CD14-positive monocyte (primary cell): ENCODE measurements at regions not wholly inside any gene's neighbourhood (a gene's known extent, or its start where the extent isn't known, plus 50 kb on each side); places are given as distances from the start of the nearest gene placed in this dataset.

Source experiments
- DNase-seq, 3 donors: peaks; one replicate each; pipeline ENCODE4 v3.0.0-alpha.2; 2011 to 2022
- H2AFZ ChIP-seq: 2 replicates; pipeline ENCODE4 v1.6.0; 2012; ENCODE audit warnings: mild to moderate bottlenecking, low read depth, low read length, inconsistent platforms; ENCODE audit not compliant: insufficient read depth, poor library complexity, severe bottlenecking
- H3K27ac ChIP-seq, 2 donors: 1 replicate in 1 of 2; 2 replicates in 1 of 2; pipeline ENCODE4 v1.5.1; 2012 to 2013; ENCODE audit warnings: low read length in 2 of 2, control low read depth in 1 of 2, inconsistent platforms in 1 of 2, low read depth in 1 of 2, mild to moderate bottlenecking in 1 of 2
- H3K27me3 ChIP-seq, 2 donors: one replicate each; pipeline versions ENCODE4 v1.6.0 to v1.6.1; 2011 to 2013; ENCODE audit warnings: low read length in 2 of 2; ENCODE audit not compliant: control insufficient read depth in 2 of 2, insufficient read depth in 2 of 2
- H3K36me3 ChIP-seq, 2 donors: replicated peaks in 1 of 2; 1 replicate in 1 of 2; 2 replicates in 1 of 2; pipeline versions ENCODE4 v1.5.1 to v1.6.1; 2012 to 2013; ENCODE audit warnings: low read length in 2 of 2, control low read depth in 1 of 2, inconsistent platforms in 1 of 2, mild to moderate bottlenecking in 1 of 2; ENCODE audit not compliant: insufficient read depth in 2 of 2, control insufficient read depth in 1 of 2
- H3K4me1 ChIP-seq, 2 donors: 1 replicate in 1 of 2; 2 replicates in 1 of 2; pipeline versions ENCODE4 v1.5.1 to v1.6.1; 2012 to 2013; ENCODE audit warnings: low read length in 2 of 2, control low read depth in 1 of 2, inconsistent platforms in 1 of 2, mild to moderate bottlenecking in 1 of 2, moderate library complexity in 1 of 2; ENCODE audit not compliant: insufficient read depth in 2 of 2, control insufficient read depth in 1 of 2
- H3K4me2 ChIP-seq: replicated peaks from 2 replicates; pipeline ENCODE3; 2012; ENCODE audit warnings: low read length, moderate library complexity, mild to moderate bottlenecking; ENCODE audit not compliant: poor library complexity, severe bottlenecking; ENCODE audit errors: extremely low read depth
- H3K4me3 ChIP-seq, 3 experiments: fragments of 200-600 bp in 1 of 3; sonication (generic) in 1 of 3; replicated peaks in 1 of 3; 1 replicate in 2 of 3; 2 replicates in 1 of 3; pipeline ENCODE4 v1.5.1; 2011 to 2013; ENCODE audit warnings: low read length in 3 of 3, mild to moderate bottlenecking in 3 of 3, control low read depth in 2 of 3, low read depth in 2 of 3, inconsistent platforms in 1 of 3, moderate library complexity in 1 of 3
- H3K79me2 ChIP-seq: 2 replicates; pipeline ENCODE4 v1.6.0; 2012; ENCODE audit warnings: mild to moderate bottlenecking, control low read depth, inconsistent platforms, low read length, moderate library complexity; ENCODE audit not compliant: insufficient read depth
- H3K9ac ChIP-seq: 2 replicates; pipeline ENCODE4 v1.6.0; 2017; ENCODE audit warnings: low read length, mild to moderate bottlenecking; ENCODE audit not compliant: insufficient read depth, poor library complexity, severe bottlenecking
- H3K9me3 ChIP-seq, 2 donors: replicated peaks in 1 of 2; 1 replicate in 1 of 2; 2 replicates in 1 of 2; pipeline versions ENCODE4 v1.5.1 to v1.6.1; 2012 to 2013; ENCODE audit warnings: low read length in 2 of 2, control low read depth in 1 of 2; ENCODE audit not compliant: control insufficient read depth in 1 of 2, insufficient read depth in 1 of 2
- H4K20me1 ChIP-seq: 2 replicates; pipeline ENCODE4 v1.6.0; 2012; ENCODE audit warnings: mild to moderate bottlenecking, low read length, control low read depth, moderate library complexity; ENCODE audit not compliant: insufficient read depth
- H3K27ac Mint-ChIP-seq, 7 donors: one replicate each; pipeline ENCODE4 v1.8.0; 2020; ENCODE audit warnings: mild to moderate bottlenecking in 7 of 7, mixed read lengths in 7 of 7, moderate library complexity in 6 of 7, inconsistent platforms in 2 of 7
- H3K27me3 Mint-ChIP-seq, 3 donors: one replicate each; pipeline ENCODE4 v1.8.0; 2021 to 2022; ENCODE audit warnings: low read depth in 3 of 3, mild to moderate bottlenecking in 3 of 3, mixed read lengths in 3 of 3, moderate library complexity in 3 of 3, inconsistent platforms in 1 of 3
- H3K36me3 Mint-ChIP-seq, 2 donors: one replicate each; pipeline ENCODE4 v1.8.0; 2020; ENCODE audit warnings: mixed read lengths in 2 of 2, inconsistent platforms in 1 of 2, mild to moderate bottlenecking in 1 of 2
- H3K4me1 Mint-ChIP-seq: one replicate; pipeline ENCODE4 v1.8.0; 2020; ENCODE audit warnings: mild to moderate bottlenecking, mixed read lengths
- H3K4me3 Mint-ChIP-seq, 2 donors: one replicate each; pipeline ENCODE4 v1.8.0; 2020; ENCODE audit warnings: mild to moderate bottlenecking in 2 of 2, mixed read lengths in 2 of 2, moderate library complexity in 1 of 2
- H3K9me3 Mint-ChIP-seq, 7 donors: one replicate each; pipeline ENCODE4 v1.8.0; 2020 to 2022; ENCODE audit warnings: mixed read lengths in 7 of 7, mild to moderate bottlenecking in 6 of 7, moderate library complexity in 6 of 7, inconsistent platforms in 2 of 7
- WGBS: methylation state at CpG from one replicate; pipeline ENCODE4 v1.1.5; 2013; ENCODE audit warnings: missing lambda C conversion rate; ENCODE audit not compliant: insufficient coverage; 5-methylcytosine and 5-hydroxymethylcytosine counted together
- intact Hi-C, 2 donors: fragments of 100-400 bp; cut with micrococcal nuclease; formaldehyde crosslinking; loops; one replicate each; pipeline versions ENCODE4 v1.15.0 to v1.15.1; 2023
- TF ChIP-seq, protein P1 (sequence below): fragments of 200-600 bp; IDR thresholded peaks from one replicate; pipeline ENCODE4 v1.8.0; 2022; ENCODE audit warnings: antibody characterized with exemption, mild to moderate bottlenecking

DNA sequence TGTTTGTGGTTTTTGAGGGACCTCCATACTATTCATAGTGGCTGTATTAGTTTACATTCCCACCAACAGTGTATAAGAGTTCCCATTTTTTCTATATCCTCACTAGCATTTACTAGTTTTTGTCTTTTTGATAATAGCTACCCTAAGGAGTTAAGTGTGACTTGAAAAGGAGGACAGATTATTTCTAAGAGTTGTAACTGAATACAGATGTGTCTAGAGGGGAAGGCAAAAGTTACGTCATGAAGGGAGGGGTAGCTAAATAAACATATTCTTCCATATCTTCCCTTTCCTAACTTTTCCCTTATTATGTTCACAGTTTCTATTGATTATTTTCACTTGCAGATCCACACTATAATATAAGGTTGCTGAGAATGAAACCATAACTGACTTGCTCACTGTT lies 1315.7 kb upstream of the ZEB2 start:
- Histone ChIP-seq H3K4me2 (no peak overlapping the region), H3K27me3 (no peaks in the 10 kb centered on the region), H3K9ac (no peak overlapping the region), H3K36me3 (no peaks in the 10 kb centered on the region), H3K9me3 (no peaks in the 10 kb centered on the region), H3K79me2 (no peaks in the 10 kb centered on the region), H2AFZ (no peak overlapping the region), H3K4me3 (no peak overlapping the region), H4K20me1 (no peaks in the 10 kb centered on the region), H3K27ac (no peak overlapping the region), H3K4me1 (no peaks in the 10 kb centered on the region)
- H3K9me3 Mint-ChIP-seq = peaks cover 0 to 4% (median 0%) of the 10 kb centered on the region in 7 donors
- no peak overlapping the region for H3K27ac Mint-ChIP-seq
- WGBS = no CpG with 5 or more reads among the region's 1 CpG
- TF ChIP-seq, protein P1, sequence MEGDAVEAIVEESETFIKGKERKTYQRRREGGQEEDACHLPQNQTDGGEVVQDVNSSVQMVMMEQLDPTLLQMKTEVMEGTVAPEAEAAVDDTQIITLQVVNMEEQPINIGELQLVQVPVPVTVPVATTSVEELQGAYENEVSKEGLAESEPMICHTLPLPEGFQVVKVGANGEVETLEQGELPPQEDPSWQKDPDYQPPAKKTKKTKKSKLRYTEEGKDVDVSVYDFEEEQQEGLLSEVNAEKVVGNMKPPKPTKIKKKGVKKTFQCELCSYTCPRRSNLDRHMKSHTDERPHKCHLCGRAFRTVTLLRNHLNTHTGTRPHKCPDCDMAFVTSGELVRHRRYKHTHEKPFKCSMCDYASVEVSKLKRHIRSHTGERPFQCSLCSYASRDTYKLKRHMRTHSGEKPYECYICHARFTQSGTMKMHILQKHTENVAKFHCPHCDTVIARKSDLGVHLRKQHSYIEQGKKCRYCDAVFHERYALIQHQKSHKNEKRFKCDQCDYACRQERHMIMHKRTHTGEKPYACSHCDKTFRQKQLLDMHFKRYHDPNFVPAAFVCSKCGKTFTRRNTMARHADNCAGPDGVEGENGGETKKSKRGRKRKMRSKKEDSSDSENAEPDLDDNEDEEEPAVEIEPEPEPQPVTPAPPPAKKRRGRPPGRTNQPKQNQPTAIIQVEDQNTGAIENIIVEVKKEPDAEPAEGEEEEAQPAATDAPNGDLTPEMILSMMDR = no peak
- no peak for DNase-seq
- H3K36me3 Mint-ChIP-seq = no peaks in the 10 kb centered on the region
- intact Hi-C loops = no loop called here
- H3K27me3 Mint-ChIP-seq = peaks cover 0 to 1% (median 0%) of the 10 kb centered on the region in 3 donors
- no peak overlapping the region for H3K4me3 Mint-ChIP-seq
- H3K4me1 Mint-ChIP-seq = no peaks in the 10 kb centered on the region

DNA sequence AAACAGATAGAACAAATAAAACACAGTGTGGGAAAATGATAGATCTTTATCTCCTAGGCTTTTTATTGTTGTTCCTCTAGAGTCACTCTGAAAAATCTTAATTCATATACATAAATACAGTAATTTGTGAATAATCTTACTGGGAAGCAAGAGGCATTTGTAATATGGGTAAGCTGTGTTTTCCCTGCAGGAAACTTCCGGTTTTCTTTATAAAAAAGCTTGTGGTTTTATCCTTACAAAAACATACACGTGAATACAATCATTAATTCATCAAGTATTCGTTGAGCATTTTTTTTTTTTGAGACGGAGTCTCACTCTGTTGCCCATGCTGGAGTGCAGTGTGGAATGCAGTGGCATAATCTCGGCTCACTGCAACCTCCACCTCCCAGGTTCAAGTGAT lies 1312.8 kb upstream of the ZEB2 start:
- DNase-seq = no peak
- intact Hi-C loops = no loop called here
- H3K27ac Mint-ChIP-seq = no peak overlapping the region
- H3K36me3 Mint-ChIP-seq = no peaks in the 10 kb centered on the region
- no peaks in the 10 kb centered on the region for H4K20me1 ChIP-seq
- no peak overlapping the region for H3K4me3 Mint-ChIP-seq
- no peak overlapping the region for H3K4me2 ChIP-seq
- H3K9me3 Mint-ChIP-seq = peaks cover 0 to 1% (median 0%) of the 10 kb centered on the region in 7 donors
- no peak overlapping the region for H2AFZ ChIP-seq
- no CpG with 5 or more reads among the region's 5 CpGs for WGBS
- H3K27me3 Mint-ChIP-seq = peaks cover 0 to 1% (median 0%) of the 10 kb centered on the region in 3 donors
- H3K27me3 ChIP-seq = no peaks in the 10 kb centered on the region
- H3K79me2 ChIP-seq = no peaks in the 10 kb centered on the region
- H3K4me1 ChIP-seq = no peaks in the 10 kb centered on the region
- no peak overlapping the region for H3K9ac ChIP-seq
- peaks cover 0 to under 1% of the 10 kb centered on the region in 2 donors for H3K9me3 ChIP-seq
- no peaks in the 10 kb centered on the region for H3K36me3 ChIP-seq
- TF ChIP-seq, protein P1 = no peak
- no peak overlapping the region for H3K27ac ChIP-seq
- H3K4me1 Mint-ChIP-seq = no peaks in the 10 kb centered on the region
- H3K4me3 ChIP-seq = no peak overlapping the region
